Stomach (tissue), 4 donors: ENCODE measurements at regions not wholly inside any gene's neighbourhood (a gene's known extent, or its start where the extent isn't known, plus 50 kb on each side); places are given as distances from the start of the nearest gene placed in this dataset.

Experiments used
- EP300 ChIP-seq: sonication (generic); formaldehyde crosslinking; IDR thresholded peaks from one replicate; pipeline ENCODE4 v1.6.1; 2017; ENCODE audit warnings: antibody characterized with exemption
- POLR2A ChIP-seq, 4 donors: fragments of 450-650 bp; IDR thresholded peaks; one replicate each; pipeline ENCODE4 v1.6.1; 2016; ENCODE audit warnings: antibody characterized with exemption in 4 of 4, control low read depth in 2 of 4, mild to moderate bottlenecking in 1 of 4, moderate library complexity in 1 of 4
- TF ChIP-seq, protein P1 (sequence below), 7 experiments: fragments of 450-650 bp in 4 of 7; fragments of 200-600 bp in 3 of 7; sonication (generic) in 3 of 7; IDR thresholded peaks; one replicate each; pipeline ENCODE4 v1.5.1; 2016 to 2019; ENCODE audit warnings: antibody characterized with exemption in 7 of 7, control low read depth in 2 of 7, mild to moderate bottlenecking in 1 of 7

DNA sequence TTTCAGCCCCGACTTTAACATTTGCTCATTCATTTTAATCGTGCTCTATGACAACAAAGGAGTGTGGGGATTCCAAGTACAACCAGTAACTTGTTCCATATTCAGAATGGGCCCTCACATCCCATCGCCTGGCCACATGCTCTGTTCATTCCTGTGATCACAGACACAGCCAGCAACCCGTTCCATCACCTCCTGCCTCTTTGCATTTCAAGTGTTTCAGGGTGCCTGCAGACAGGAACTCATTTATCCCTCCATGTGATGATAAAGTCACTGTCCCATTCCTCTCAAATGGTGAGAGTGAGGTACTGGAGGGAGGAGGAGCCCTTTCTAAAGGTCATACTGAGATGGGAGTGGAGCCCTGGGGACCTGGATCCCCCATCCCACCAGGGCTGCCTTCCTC lies 571.1 kb downstream of the MAT2B start:
- TF ChIP-seq, protein P1, sequence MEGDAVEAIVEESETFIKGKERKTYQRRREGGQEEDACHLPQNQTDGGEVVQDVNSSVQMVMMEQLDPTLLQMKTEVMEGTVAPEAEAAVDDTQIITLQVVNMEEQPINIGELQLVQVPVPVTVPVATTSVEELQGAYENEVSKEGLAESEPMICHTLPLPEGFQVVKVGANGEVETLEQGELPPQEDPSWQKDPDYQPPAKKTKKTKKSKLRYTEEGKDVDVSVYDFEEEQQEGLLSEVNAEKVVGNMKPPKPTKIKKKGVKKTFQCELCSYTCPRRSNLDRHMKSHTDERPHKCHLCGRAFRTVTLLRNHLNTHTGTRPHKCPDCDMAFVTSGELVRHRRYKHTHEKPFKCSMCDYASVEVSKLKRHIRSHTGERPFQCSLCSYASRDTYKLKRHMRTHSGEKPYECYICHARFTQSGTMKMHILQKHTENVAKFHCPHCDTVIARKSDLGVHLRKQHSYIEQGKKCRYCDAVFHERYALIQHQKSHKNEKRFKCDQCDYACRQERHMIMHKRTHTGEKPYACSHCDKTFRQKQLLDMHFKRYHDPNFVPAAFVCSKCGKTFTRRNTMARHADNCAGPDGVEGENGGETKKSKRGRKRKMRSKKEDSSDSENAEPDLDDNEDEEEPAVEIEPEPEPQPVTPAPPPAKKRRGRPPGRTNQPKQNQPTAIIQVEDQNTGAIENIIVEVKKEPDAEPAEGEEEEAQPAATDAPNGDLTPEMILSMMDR (IDR thresholded peaks at IDR 0.05): no peak
- TF ChIP-seq POLR2A (IDR thresholded peaks at IDR 0.05) (no peak), EP300 (no peak)
